ENCODE measurements at regions not wholly inside any gene's neighbourhood (a gene's known extent, or its start where the extent isn't known, plus 50 kb on each side); places are given as distances from the start of the nearest gene placed in this dataset.

DNA sequence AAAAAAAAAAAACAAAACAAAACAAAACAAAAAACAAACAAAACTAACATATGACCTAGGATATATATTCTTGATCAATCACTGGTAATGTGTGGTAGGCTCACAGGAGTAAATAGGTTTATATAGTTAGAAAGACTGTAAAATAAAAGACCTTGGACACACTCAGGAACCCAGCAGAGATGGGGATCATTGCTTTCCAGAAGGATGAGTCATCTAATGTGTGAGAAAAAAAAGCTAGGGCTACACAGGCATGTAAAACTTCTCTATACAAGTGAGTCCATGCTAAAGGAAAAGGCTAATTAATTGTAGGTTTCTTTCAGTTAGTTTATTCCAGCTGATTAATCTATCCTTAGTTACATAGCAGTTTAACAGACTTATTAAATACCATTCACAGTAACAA, 710.3 kb upstream of the ARPP21 start:
- DNase-seq: no peak

DNA sequence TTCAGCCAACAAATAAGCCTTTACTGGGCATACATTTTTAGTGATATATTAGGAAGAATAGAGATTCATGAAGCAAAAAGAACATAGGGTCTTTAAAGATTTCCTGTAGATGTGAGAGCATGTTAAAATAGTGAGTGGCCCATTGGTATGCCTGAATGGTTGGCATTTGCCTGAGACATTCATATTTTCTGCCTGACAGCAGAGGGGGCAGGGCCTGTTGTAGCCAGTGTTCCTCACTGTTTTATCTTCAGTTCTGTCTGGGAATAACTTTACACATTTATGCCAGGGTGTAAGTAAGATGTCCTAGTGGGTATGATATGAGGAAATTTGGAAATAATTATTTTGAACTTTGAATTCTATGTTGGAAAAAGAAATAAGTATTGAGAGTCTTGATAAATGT, 704.7 kb upstream of the ARPP21 start:
- no peak for DNase-seq

DNA sequence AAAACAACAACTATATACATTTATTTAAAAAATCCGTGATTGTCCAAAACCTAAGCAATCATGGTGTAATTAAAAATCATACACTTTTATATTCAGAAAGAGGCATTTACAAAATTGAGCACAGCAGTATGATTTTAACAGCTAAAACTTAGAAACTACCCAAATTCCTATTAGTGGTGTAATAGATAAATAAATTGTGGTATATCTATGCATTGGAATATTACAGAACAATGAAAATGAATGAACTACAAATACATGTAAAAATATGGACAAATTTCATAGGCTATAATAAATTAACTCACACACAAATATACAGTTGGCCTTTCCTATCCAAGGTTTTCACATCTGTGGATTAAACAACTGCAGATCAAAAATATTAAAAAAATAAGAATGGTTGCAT, 700.5 kb upstream of the ARPP21 start:
- DNase-seq: no peak

DNA sequence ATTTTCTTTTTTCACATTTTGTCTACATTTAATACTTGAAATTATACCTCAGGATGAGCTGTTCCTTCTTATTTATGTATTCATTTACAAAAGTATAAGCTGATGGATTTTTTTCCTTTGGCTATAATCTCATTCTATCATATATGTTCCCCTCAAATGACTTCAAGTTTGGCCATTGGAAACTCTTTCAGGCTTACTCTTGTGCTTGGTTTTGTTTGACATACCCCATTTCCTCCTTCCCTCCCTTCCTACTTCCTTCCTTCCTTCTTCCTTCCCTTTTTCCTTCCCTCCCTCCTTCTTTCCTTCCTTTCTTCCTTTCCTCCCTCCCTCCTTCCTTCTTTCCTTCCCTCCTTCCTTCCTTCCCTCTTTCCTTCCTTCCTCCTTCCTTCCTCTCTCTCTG, 697.1 kb upstream of the ARPP21 start:
- no peak for DNase-seq

DNA sequence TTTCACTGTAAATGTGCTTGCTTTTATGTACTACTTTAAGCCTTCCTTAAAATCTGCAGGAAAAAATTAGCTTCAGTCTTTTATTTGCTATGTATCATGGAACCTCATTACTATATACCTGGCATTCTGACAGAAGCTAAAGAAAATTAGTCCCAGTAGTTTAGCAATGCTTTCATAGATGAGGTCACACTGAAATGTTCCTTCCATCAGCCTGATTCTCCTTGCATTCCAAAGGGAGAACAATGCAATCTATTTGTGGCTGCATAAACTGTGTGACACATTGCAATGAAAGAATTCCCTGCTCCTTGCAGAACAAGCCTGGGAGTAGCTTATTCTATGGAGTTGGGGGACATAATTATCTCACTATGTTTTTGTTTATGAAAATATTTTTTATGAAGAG, 691.5 kb upstream of the ARPP21 start:
- no peak for DNase-seq

DNA sequence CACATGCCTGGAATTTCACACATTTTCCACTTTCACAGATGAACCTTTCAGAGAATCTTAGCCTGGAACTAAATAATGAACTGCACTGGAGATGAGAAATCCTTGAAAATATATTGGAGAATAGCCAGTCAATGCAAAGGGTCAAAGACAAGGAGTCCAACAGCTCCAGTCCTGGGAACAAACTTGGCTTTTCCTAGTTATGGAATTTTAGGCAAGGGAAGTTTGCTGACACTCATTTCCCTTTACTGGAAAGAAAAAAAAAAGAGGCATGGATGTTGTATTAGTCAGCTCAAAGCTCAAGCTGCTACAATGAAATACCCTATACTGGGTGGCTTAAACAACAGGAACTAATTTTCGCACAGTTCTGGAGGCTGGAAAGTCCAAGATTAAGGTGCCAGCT, 690.8 kb upstream of the ARPP21 start:
- DNase-seq: no peak

DNA sequence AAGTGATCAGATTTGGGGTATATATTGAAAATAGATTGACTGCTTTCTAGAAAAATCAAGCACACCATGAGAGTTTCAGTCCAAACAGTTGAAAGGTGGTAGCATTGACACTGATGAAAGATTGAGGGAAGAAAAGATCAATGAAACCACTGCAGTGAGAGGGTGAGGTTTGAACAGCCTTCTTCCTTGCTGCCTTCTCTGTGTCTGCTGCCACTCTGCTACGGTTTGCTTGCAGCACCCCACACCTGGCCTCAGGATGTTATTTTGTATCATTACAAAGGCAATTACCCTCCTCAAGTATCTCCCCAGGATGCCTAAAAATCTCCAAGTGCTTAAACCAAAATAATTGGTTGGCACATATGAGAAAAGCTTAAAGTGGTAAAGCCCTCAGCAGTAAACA, 683.6 kb upstream of the ARPP21 start:
- no peak for DNase-seq

DNA sequence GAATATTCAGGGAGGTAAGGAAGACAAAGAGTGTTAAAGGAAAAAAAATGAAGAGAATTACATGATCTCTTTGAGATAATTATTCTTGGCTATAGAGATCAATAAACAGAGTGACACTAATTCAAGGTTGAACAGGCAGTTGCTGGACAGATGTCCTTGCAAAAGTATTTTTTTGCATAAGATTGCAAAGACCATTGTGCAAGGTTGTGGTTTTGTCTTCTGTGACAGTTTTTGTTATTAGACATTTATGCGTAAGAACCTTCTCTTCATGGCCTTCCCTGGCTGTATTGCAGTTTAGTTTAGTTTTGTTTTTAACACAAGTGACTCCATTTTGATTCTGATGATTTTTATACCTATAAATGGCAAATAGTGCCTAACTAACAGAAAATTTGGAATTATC, 682.8 kb upstream of the ARPP21 start:
- no peak for DNase-seq

DNA sequence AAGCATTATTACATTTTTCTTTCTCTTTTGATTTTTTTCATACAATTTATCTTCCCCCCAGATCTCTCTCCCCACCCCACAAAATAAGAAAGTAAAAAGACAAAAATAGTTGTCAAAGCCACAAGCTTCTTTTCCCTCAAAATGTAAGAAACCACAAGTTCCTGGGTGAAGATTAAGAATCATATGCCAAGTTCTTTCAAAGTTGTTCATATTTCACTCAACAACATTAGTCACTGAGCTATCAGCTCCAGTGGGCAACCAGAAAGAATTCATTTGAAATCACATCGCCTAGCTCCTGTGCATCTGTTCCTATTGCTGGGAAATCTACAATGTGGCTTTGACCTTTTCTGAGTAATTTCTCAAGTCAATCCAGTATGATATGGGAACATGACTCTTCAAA, 681.6 kb upstream of the ARPP21 start:
- no peak for DNase-seq

DNA sequence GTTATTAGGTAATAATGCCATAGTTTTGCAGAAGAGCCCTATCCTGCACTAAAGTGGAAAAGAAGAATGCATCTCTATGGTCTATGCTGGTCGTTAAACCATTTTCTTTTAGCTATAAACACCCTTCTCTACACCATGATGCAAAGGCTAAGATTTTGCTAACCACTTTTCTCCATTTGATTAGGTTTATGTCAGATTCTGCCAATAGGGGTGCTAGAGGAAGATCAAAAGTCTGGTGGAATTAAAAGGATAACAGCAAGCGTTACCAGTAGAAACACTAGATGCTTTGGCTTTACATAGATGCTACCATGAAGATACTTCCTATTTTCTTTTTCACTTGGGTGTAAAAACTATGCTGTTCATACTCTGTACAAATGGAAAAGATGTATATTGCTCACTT, 669.8 kb upstream of the ARPP21 start:
- no peak for DNase-seq

DNA sequence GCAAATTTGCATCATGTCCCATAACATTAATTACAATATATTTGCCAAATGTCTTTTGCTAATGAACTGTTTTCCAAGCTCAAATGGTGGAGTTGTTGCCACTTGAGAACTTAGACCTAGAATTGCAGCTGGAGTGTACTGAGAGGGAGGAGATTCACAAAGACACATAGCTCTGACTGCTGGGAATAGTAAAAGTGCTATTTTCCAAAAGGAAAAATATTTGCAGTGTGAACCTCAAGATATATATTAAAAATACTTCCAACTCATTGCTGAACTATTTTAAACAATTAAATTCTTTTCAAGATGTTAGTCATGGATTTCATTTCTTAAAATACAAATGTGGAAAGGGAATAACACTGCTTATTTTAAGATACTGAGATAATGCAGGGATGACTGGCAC, 666.8 kb upstream of the ARPP21 start:
- no peak for DNase-seq

DNA sequence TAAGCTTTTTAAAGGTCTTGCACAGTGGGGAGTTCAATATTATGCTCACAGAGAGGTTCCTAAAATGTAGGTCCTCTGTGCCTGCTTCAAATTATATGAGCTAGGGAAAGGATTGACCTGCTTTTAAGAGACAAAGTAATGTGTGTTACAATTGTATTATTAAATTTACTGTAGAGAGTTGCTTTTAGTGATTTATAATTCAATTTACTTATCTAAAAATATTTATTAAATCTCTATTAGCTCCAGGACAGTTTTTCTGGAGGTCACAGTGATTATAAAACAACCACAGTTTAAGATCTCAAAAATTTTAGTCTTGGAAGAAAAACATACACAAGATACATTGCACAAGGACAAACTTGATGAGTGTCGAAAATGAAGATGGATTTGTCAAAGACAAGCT, 665.7 kb upstream of the ARPP21 start:
- no peak for DNase-seq

DNA sequence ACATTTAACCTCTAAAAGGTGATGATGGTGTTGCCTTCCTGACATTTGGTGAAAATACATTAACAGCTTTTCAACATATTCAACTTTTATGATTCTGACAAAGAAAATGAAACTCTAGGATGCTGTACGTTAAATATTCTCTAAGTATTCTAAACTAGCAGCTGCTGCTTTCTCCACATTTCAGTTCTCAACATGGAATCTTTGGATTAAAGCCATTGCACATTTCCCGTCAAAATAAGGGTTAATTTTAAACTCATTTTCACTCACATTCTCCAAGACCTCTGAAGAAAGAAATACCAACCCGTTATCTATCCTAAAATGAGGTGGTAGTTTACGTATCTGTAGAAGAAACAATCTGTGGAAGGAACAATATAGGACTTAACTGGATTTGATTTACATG, 655.7 kb upstream of the ARPP21 start:
- no peak for DNase-seq

DNA sequence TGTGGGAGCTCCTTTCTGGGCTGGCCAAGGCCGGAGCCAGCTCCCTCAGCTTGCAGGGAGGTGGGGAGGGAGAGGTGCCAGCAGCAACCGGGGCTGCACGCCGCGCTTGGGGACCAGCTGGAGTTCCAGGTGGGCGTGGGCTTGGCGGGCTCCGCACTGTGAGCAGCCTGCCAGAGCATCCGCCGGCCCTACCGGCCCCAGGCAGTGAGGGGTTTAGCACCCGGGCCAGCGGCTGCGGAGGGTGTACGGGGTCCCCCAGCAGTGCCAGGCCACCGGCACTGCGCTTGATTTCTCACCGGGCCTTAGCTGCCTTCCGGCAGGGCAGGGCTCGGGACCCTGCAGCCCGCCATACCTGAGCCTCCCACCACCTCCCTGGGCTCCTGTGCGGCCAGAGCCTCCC, 651.0 kb upstream of the ARPP21 start:
- no peak for DNase-seq

DNA sequence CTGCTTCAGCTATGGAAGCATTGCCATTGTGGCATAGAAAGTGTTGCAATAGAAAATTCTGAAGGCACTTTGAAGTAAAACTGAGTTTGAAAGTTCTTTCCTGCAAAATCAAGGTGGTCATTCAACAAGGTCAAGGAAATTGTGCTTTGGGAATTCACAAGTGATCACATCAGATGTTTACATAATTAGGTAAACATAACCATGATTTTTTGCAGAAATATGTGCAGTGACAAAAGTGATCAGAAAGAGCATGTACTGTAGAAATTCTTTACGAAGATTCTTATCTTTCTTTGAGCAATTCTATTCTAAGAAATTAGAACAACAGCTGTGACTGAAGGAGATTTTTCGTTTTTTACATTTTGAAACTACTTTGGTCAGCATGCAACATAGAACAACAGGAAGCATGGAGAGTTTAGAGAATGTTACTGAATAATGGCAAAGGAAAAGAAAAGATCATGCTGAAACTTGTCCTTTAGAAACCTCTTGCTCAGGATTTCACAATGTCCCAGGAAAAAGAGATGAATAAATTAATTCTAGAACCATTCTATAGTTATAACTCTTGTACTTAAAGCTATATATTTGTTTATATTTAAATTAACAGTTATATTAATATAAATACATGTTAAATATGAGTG, 643.4 kb upstream of the ARPP21 start:
- DNase-seq: no peak

DNA sequence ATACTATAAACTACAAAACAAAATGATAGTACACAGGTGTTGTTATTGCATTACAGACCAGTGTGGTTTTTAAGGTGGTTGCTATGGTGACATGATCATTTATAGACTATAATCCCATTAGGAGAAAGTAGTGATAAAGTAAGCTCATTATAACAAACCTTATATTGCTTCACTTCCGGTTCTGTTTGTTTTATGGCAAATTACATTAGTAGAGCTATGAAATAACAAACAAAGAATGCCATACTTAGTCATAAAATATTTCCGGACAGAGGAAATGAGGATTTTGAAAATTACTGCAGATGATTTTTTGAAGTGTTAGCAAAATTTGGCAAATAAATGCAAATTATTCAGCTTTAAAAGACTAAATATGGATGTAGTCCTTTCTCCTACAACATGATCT, 640.4 kb upstream of the ARPP21 start:
- DNase-seq: no peak

DNA sequence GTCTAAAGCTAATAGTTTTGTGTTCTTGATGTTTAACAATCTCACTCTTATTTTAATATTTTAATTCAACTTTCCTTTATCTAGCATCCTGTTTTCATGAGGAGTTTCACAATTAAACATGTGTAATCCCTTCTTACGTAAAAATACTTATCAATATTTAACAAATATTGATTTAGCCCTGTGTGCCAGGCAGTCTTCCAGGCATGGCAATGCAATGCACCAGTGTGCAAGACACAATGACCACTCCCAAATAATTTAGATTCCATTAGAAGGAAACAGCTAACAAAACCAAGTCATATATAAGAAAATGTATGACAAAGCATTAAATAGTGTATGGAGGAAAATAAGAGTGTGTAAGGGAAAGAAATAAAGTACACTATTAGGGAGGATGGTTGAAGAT, 627.1 kb upstream of the ARPP21 start:
- DNase-seq: no peak

DNA sequence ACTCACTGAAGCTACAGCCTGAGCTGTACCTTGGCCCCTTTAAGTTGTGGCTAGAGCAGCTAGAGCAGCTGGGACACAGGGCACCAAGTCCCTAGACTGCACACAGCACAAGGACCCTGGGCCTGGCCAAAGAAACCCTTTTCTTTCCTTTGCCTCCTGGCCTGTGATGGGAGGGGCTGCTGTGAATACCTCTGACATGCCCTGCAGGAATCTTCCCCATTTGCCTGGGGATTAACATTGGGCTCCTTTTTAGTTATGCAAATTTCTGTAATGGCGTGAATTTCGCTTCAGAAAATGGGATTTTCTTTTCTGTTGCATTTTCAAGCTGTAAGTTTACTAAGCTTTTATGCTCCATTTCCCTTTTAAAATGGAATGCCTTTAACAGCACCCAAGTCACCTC, 611.2 kb upstream of the ARPP21 start:
- DNase-seq: no peak

DNA sequence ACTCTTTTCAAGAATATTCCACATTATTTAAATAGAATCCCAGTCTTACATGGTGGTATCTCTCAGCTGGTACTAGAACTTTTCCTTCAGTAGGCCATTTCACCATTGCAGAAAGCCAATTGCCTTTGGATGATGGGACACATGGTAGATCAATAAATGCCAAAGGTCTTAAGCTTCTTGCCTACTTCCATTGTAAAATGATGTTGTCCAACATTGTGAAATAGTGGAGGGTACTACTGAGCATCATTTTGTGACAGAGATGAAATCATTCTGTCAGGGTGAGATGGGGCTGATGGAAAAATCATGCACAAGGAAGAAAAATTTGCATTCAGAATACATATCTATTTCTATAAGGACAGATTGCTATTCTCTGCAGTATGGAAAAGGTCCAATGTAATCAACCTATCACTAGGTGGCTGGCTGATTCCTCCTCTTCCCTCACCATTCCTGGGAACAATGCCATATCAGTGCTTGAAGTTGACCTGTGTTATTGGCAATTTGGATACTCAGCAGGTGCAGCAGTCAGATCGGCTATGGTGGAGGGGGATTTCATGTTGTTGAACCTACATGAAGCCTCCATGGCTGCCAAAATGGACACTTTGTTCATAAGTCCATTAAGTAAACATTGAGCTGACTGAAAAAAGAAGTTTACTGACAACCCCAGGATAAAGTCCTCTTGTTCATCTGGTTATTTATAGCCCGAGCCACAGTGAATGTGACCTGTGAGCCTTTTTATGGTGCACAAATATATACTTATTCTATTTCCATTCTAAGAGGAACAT, 596.9 kb upstream of the ARPP21 start:
- DNase-seq: no peak

DNA sequence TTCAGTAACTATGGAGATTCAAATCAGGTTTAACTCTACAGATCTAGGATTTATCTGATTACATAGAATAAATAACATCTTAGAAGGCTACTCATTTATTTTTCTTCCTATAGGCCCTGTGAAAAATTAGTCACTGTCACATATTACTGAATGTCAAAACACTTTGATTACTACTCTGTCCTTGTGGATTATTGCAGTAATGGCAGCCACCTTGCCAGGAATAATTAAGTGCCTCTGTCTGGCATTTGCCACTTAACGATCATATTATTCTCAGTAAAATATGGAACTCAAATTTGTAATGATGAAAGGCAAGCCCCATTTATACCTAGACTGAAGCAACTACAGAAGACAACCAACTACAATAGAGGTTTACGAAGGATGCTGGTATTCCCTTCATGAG, 596.3 kb upstream of the ARPP21 start:
- no peak for DNase-seq

DNA sequence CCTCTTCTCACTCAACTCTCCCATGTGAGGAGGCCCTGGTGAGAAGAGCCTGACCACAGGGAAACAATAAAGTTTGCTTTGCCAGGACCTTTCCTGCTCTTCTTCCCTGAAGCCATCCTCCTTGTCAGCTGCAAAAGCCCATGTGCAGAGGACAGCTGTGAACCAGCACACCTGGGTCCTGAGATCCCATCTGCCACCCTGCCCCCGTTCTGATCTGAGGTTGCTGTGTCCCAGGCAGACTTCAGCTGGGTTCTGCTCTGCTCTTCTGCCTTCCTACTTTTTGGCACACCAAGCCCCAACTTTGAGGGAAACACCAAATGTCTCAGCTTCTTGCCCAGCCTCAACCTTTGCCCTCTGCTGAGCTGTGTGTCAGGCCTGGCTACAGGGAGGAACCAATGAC, 595.1 kb upstream of the ARPP21 start:
- no peak for DNase-seq

DNA sequence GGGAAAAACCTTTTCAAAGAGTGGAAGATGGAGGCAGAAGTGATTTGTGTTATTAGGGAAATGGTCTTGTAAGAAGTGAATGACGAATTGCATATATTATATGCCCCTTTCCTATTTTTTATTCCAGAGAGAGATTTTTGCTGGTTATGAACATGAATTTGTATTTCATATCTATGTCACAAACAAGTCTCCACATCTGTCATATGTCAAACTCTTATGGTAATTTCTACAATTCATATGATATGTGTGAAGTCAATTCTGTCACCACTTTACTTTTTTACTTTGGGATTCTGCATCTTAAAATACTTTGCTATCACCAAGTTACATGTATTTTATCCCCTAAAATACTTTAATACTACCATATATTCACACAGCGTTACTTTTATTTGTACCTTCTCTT, 594.2 kb upstream of the ARPP21 start:
- no peak for DNase-seq

DNA sequence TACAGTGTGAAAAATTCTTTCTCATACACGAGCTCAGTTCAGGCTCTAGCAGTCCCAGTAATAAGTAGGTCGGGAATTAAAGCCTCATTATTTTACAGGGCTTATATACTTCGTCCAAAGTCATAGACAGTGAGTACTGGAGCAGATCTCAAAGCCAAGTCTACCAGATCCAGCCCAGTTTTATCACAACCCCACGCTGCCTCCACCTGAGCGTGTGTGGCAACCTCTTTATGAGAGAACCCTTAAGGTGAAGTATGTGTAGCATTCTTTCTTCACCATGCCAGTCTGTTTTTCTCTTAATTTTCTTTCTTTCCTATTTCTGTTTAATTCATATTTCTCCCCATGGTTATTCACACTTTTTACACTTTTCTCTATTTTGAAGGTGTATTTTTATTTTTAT, 574.6 kb upstream of the ARPP21 start:
- no peak for DNase-seq

DNA sequence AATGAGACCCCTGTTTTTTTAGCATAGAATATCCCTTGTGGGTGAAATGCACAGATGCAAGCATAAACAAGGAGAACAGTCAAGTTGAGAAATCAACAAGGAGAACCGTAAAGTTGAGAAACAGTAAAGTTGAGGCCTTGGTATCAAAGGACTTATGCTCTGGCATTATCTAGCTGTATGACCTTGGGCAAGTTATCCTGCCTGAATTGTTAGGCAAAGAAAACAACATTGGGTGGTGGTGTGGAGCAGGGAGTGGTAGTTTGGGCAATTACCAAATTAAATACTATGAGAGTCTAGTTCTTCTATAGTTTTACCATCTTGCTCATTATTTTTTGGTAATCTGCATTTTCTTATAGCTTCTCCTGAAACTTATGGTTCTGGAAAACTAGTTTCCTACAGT, 573.4 kb upstream of the ARPP21 start:
- DNase-seq: no peak

DNA sequence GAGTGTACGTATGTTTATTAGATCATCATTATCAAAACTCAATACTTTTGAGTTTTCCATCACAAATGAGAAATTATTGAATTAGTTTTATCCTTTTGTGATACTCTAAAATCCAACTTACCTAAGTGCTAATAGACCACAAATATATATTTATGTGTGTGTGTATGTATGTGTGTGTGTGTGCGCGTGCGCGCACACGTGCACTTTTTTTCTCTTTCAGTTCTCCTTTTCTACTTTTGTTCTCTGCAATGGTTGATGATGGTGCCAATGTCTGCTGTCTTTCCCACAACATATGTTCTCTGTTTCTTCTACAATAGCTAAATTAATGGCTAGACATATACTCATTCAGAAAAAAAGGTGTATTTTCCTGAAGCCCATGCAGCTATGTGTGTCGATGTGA, 571.6 kb upstream of the ARPP21 start:
- no peak for DNase-seq
